ENCODE measurements at regions not wholly inside any gene's neighbourhood (a gene's known extent, or its start where the extent isn't known, plus 50 kb on each side); places are given as distances from the start of the nearest gene placed in this dataset.
"Not testable (repeated sequence)": the region's sequence is repeated elsewhere in the genome, so short reads cannot be mapped to it uniquely, and the experiment has no call there.

DNA sequence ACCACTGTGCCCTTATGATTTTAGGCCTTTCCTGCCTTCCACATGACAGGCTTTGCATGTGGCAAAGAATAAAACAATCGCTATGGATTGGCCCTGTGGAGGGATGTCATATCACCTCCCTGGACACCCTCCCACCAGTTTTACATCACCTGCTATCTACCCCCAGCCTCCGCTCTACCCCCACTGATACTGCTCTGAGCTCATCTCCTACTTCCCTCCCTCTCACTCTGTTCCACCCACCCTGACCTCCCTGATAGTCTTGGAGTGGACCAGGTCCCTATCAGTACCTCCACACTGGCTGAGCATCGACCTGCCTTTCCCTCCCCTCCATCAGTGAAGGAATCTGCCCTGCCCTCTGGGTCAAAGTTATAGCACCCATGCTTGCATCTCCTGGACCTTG lies 91.8 kb upstream of the FOXN3 start:
- no peak for DNase-seq (ENCODE audit: low read depth in 2 of 2)
- TF ChIP-seq CTCF (IDR thresholded peaks at IDR 0.05; ENCODE audit: low read depth, low read length): no peak
- H3K4me3 ChIP-seq (replicated peaks in 1 of 2; ENCODE audit: low read depth in 2 of 2, low read length in 2 of 2): no peak overlapping the region

DNA sequence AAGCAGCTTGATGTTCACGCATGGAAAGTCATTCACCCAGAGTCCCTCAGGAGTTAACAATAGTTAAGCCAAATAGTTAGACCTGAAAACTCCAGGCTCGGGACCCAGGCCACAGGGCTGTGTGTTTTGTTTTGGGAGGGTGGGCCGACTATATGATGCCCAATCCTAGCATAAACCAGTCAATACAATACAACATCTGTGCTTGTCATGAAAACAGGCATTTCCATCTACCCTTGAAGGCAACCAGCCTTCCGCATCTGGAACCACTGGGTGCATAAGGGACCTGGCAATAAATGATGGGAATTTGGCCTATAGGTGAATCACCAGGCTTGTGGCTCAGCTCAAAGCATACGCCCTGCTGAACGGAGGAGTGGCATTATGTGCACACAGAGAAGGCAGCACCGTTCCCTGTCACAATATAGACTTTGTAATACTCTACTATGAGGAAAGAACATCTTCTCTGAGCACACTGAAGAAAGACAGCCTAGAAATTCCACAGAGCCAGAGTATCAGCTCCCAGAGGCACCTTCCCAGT lies 91.0 kb upstream of the FOXN3 start:
- peak in 1 of 2 donors; percentile 44 for DNase-seq (ENCODE audit: low read depth in 2 of 2)
- no peak for TF ChIP-seq CTCF (IDR thresholded peaks at IDR 0.05; ENCODE audit: low read depth, low read length)

DNA sequence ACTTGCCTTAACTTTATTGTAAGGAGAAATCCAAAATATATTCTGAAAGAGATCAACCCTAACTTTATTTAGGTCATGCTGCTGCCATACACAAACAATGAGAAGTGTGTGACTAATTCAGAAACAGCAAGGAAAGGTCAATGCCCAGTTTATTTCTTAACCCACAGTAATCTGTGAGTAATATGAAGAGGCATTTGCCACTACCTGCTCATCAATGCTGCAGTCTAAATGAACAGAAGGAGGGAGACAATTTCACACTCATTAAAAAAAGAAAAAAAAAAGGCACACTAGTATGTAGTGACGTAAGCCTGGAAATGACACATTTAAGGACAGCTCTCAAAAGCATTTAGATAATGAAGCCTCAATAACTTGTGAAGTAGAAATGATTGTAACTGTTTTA lies 90.5 kb upstream of the FOXN3 start:
- H3K4me3 ChIP-seq (replicated peaks in 1 of 2; ENCODE audit: low read depth in 2 of 2, low read length in 2 of 2): no peak overlapping the region
- peak; percentile 45 to 76 for DNase-seq (ENCODE audit: low read depth in 2 of 2)
- TF ChIP-seq CTCF (IDR thresholded peaks at IDR 0.05; ENCODE audit: low read depth, low read length): no peak

More for the DNA sequence above, 91.0 kb upstream of the FOXN3 start:
- no peak overlapping the region for H3K4me3 ChIP-seq (replicated peaks in 1 of 2; ENCODE audit: low read depth in 2 of 2, low read length in 2 of 2)

GRCh38 chr14:89506891-89507452 lies 89.9 kb upstream of the FOXN3 start:
- H3K4me3 ChIP-seq (replicated peaks in 1 of 2; ENCODE audit: low read depth in 2 of 2, low read length in 2 of 2); DNase-seq (ENCODE audit: low read depth in 2 of 2): not testable (repeated sequence)

DNA sequence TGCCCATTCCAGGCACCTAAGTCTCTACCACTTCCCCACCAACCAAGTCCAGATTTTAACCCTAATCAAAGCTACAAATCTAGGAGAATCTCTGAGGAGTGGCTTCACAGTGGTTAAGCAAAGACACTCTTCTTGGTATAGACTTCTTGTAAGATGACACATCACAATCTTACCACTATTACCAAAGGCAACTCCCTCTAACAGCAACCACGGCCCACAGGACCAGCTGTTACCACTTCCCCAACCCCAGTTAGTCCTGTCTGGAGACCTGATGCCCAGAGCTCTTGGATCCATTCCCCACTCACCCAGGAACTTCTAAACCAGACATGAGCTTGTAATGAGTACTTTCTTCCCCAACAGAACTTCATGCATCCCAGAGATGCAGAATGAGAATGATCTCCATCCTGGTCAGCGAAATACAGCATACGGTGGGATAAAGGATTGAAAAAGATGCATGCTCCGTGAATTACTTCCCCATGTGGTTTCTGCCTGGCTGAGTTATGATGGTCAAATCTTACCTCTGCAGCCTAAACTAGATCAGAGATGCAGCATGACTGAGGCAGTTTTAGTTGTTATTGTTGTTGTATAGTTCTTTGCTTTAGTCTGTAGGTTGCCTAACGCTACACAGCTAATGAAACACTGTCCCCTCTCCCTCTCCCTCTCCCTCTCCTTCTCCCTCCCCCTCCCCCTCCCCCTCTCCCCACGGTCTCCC lies 87.7 kb upstream of the FOXN3 start:
- no peak overlapping the region for H3K4me3 ChIP-seq (replicated peaks in 1 of 2; ENCODE audit: low read depth in 2 of 2, low read length in 2 of 2)
- peak in 1 of 2 donors; percentile 67 for DNase-seq (ENCODE audit: low read depth in 2 of 2)
- no peak for TF ChIP-seq CTCF (IDR thresholded peaks at IDR 0.05; ENCODE audit: low read depth, low read length)

GRCh38 chr14:89504091-89504490 lies 87.1 kb upstream of the FOXN3 start:
- TF ChIP-seq CTCF (IDR thresholded peaks at IDR 0.05; ENCODE audit: low read depth, low read length): no peak
- no peak overlapping the region for H3K4me3 ChIP-seq (replicated peaks in 1 of 2; ENCODE audit: low read depth in 2 of 2, low read length in 2 of 2)
- peak in 1 of 2 donors; percentile 17 for DNase-seq (ENCODE audit: low read depth in 2 of 2)

GRCh38 chr14:89503431-89503996 lies 86.5 kb upstream of the FOXN3 start:
- no peak overlapping the region for H3K4me3 ChIP-seq (replicated peaks in 1 of 2; ENCODE audit: low read depth in 2 of 2, low read length in 2 of 2)
- no peak for TF ChIP-seq CTCF (IDR thresholded peaks at IDR 0.05; ENCODE audit: low read depth, low read length)
- DNase-seq (ENCODE audit: low read depth in 2 of 2): no peak

Measured in cardiac fibroblast (primary cell).